IMR-90 (cell line): ENCODE measurements at regions not wholly inside any gene's neighbourhood (a gene's known extent, or its start where the extent isn't known, plus 50 kb on each side); places are given as distances from the start of the nearest gene placed in this dataset.

Experiments
- BHLHE40 ChIP-seq: fragments of 150-350 bp; IDR thresholded peaks from 2 replicates; pipeline ENCODE4 v1.6.1; 2016; ENCODE audit warnings: mild to moderate bottlenecking, low read depth, low read length
- CEBPB ChIP-seq: IDR thresholded peaks from 2 replicates; pipeline ENCODE4 v1.6.1; 2012; ENCODE audit warnings: low read depth, low read length, improper control_type of control experiment
- ELK1 ChIP-seq: fragments of 150-350 bp; IDR thresholded peaks from 2 replicates; pipeline ENCODE4 v1.6.1; 2016; ENCODE audit warnings: low read depth, mild to moderate bottlenecking, low read length, moderate library complexity, borderline replicate concordance
- MAFK ChIP-seq: IDR thresholded peaks from 2 replicates; pipeline ENCODE4 v1.6.1; 2012; ENCODE audit warnings: low read depth, low read length, improper control_type of control experiment
- MAZ ChIP-seq: IDR thresholded peaks from 2 replicates; pipeline ENCODE4 v1.6.1; 2012; ENCODE audit warnings: low read depth, mild to moderate bottlenecking, low read length, improper control_type of control experiment, moderate library complexity, borderline replicate concordance
- MXI1 ChIP-seq: IDR thresholded peaks from 2 replicates; pipeline ENCODE4 v1.6.1; 2012; ENCODE audit warnings: low read depth, mild to moderate bottlenecking, low read length, moderate library complexity, borderline replicate concordance
- NFE2L2 ChIP-seq: fragments of 150-350 bp; IDR thresholded peaks from 2 replicates; pipeline ENCODE4 v1.6.1; 2016; ENCODE audit warnings: low read depth, mild to moderate bottlenecking, low read length
- POLR2A ChIP-seq: IDR thresholded peaks from 2 replicates; pipeline ENCODE4 v1.6.1; 2012; ENCODE audit warnings: mild to moderate bottlenecking, low read depth, low read length
- RAD21 ChIP-seq: IDR thresholded peaks from 2 replicates; pipeline ENCODE4 v1.6.1; 2012; ENCODE audit warnings: low read length, improper control_type of control experiment
- RFX5 ChIP-seq: IDR thresholded peaks from 2 replicates; pipeline ENCODE4 v1.8.0; 2012; ENCODE audit warnings: low read depth, mild to moderate bottlenecking, low read length, moderate library complexity
- SMC3 ChIP-seq: fragments of 150-350 bp; IDR thresholded peaks from 2 replicates; pipeline ENCODE4 v1.6.1; 2016; ENCODE audit warnings: low read depth, mild to moderate bottlenecking, antibody characterized with exemption, low read length, moderate library complexity
- TF ChIP-seq, protein P1 (sequence below): conservative IDR thresholded peaks from 2 replicates; pipeline ENCODE4 v1.5.1; 2012; ENCODE audit warnings: mild to moderate bottlenecking, low read depth, low read length, improper control_type of control experiment
- TF ChIP-seq, protein P2 (sequence below): fragments of 150-350 bp; IDR thresholded peaks from 2 replicates; pipeline ENCODE4 v1.6.1; 2017; ENCODE audit warnings: mild to moderate bottlenecking, antibody characterized with exemption, low read length, low read depth

DNA sequence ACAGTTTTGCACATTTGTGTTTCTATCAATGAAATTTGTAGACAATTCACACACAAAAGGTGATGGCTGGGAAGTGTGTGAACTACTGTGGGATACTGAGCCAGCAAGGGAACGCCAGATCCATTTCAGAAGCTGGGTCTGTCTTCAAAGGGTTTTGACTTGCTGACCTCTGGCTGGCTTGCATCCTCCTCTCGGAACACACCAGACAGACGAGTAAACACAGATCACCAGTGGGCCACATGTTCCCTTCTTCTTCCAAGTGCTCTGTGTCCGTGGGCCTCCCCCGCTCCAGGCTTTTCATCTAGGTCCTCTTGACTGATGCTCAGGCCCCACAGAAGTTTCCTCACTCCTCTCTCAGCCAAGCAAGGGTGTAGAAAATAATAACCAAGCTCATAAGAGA, 122.2 kb upstream of the OSR1 start:
- TF ChIP-seq, protein P1, sequence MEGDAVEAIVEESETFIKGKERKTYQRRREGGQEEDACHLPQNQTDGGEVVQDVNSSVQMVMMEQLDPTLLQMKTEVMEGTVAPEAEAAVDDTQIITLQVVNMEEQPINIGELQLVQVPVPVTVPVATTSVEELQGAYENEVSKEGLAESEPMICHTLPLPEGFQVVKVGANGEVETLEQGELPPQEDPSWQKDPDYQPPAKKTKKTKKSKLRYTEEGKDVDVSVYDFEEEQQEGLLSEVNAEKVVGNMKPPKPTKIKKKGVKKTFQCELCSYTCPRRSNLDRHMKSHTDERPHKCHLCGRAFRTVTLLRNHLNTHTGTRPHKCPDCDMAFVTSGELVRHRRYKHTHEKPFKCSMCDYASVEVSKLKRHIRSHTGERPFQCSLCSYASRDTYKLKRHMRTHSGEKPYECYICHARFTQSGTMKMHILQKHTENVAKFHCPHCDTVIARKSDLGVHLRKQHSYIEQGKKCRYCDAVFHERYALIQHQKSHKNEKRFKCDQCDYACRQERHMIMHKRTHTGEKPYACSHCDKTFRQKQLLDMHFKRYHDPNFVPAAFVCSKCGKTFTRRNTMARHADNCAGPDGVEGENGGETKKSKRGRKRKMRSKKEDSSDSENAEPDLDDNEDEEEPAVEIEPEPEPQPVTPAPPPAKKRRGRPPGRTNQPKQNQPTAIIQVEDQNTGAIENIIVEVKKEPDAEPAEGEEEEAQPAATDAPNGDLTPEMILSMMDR, result no peak
- TF ChIP-seq, protein P2, sequence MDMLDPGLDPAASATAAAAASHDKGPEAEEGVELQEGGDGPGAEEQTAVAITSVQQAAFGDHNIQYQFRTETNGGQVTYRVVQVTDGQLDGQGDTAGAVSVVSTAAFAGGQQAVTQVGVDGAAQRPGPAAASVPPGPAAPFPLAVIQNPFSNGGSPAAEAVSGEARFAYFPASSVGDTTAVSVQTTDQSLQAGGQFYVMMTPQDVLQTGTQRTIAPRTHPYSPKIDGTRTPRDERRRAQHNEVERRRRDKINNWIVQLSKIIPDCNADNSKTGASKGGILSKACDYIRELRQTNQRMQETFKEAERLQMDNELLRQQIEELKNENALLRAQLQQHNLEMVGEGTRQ, result no peak
- TF ChIP-seq POLR2A (no peak), MXI1 (no peak), RAD21 (no peak), RFX5 (no peak), MAFK (no peak), MAZ (no peak), BHLHE40 (no peak), ELK1 (no peak), CEBPB (no peak), NFE2L2 (no peak), SMC3 (no peak)
